NOMO-1 treated with dmso at 0.1 percent for 144 hours (cell line): ENCODE measurements at regions not wholly inside any gene's neighbourhood (a gene's known extent, or its start where the extent isn't known, plus 50 kb on each side); places are given as distances from the start of the nearest gene placed in this dataset.
"Not testable (repeated sequence)": the region's sequence is repeated elsewhere in the genome, so short reads cannot be mapped to it uniquely, and the experiment has no call there.

Experiments used
- DNase-seq: peaks from one replicate; lab custom pipeline; 2025; ENCODE audit not compliant: unreplicated experiment; lab: John Stamatoyannopoulos, UW

- no peak for DNase-seq
Observed at GRCh38 chr18:43793910-43794309, 516.6 kb upstream of the SYT4 start.

GRCh38 chr18:43794363-43794762 lies 517.1 kb upstream of the SYT4 start:
- no peak for DNase-seq

GRCh38 chr18:43797347-43797746 lies 520.1 kb upstream of the SYT4 start:
- no peak for DNase-seq

GRCh38 chr18:43800584-43800983 lies 523.3 kb upstream of the SYT4 start:
- DNase-seq: no peak

DNA sequence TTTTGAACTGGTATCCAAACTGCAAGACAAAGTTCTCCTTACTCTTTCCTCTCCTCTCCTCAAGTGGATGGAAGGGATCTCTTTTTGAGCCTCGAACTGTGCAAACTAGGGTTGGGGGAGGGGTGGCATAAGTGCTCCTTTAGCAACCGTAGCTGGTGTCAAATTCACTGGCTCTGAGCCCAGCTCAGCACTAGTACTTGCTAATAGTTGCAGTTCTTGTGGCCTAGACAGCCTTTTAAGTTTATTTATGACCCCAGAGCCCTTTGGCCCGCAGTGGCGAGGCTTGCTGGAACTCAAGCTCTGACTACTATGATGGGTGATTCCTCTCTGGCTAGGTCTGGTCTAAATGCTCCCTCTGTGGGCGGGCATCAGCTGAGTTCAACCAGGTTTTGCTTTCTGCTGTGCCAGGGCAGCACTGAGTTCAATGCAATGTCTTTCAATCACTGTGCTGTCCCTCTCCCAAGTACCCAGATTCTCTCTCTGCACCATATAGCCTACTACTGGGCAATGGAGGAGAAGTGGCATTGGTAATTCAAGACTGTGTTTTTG lies 528.4 kb upstream of the SYT4 start:
- DNase-seq: no peak

GRCh38 chr18:43812627-43813026 lies 535.3 kb upstream of the SYT4 start:
- no peak for DNase-seq

DNA sequence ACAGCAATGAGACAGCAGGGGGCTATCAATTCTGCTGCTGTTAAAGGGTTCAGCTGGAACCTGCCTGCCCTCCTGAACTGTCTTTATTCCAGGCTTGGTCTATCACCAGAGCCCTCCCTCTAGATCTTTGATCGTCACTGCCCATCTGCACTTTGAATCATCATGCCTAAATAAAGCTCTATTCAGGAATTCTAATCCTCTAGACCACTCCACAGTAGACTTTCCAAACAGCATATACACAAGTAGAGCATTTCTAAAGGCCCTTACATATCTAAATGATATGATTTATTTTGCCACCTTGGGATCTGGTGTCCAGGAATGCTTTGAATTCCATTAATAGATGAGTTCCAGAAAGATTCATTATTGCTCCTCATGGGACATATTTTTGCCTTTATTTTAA lies 542.1 kb upstream of the SYT4 start:
- no peak for DNase-seq

GRCh38 chr18:43819873-43820272 lies 542.6 kb upstream of the SYT4 start:
- DNase-seq: no peak

- no peak for DNase-seq
Observed at GRCh38 chr18:43825768-43826167, 548.5 kb upstream of the SYT4 start.

DNA sequence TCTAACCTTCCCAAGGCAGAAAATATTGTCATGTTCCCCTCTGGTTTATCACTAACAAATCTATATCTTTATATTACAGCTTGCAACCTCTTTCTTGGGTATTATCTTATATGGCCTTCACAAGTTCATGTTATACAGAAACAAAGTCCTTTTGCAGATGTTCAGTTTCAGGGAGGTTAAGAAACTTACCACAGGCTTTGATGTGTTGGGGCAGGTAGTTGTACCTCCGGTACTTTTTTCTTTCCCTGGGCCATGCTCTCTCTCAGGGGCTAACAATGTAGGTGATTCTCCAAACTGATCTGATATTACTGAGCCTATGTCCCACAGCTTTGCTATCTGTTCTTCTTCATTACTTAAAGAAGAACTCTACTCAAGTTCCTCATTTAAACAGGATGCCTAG lies 548.9 kb upstream of the SYT4 start:
- DNase-seq: no peak

GRCh38 chr18:43827311-43827710 lies 550.0 kb upstream of the SYT4 start:
- no peak for DNase-seq

DNA sequence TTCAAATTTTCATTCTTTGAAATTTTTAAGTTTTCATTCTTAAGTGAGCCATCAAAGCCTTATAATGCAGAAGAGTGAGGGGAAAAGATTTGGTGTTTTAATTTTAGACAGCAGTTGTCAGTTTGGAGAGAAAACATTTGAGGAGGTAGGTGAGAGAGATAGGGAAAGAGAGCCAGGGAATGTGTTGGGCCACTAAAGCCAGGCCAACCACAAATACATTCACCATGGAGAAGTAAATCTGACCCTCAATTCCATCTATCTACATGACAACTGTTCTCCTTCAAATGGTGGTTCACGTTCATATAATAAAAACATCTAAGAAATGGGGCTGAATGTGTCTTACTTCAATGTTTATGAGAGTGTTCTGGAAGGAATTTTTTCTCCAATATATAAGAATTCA lies 553.0 kb upstream of the SYT4 start:
- no peak for DNase-seq

- DNase-seq: no peak
Observed at GRCh38 chr18:43830947-43831346, 553.7 kb upstream of the SYT4 start.

DNA sequence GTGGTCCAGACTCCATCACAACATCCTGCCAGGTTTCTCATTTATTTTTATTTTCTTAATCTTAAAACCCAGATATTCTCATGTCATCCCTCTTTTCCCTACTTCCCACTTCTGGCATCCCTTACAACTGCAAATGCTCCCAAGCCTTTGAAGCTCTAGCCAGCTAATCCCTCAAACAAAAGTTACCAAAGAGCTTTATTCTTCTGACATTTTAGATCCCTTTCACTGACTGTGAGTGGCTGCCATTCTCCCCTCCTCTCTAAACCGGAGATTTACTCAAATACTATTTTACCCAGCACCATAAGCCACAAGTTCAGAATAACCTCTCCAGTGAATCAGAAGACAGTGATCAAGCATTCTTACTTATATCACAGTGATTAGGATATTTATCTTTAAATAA lies 569.0 kb upstream of the SYT4 start:
- DNase-seq: no peak

DNA sequence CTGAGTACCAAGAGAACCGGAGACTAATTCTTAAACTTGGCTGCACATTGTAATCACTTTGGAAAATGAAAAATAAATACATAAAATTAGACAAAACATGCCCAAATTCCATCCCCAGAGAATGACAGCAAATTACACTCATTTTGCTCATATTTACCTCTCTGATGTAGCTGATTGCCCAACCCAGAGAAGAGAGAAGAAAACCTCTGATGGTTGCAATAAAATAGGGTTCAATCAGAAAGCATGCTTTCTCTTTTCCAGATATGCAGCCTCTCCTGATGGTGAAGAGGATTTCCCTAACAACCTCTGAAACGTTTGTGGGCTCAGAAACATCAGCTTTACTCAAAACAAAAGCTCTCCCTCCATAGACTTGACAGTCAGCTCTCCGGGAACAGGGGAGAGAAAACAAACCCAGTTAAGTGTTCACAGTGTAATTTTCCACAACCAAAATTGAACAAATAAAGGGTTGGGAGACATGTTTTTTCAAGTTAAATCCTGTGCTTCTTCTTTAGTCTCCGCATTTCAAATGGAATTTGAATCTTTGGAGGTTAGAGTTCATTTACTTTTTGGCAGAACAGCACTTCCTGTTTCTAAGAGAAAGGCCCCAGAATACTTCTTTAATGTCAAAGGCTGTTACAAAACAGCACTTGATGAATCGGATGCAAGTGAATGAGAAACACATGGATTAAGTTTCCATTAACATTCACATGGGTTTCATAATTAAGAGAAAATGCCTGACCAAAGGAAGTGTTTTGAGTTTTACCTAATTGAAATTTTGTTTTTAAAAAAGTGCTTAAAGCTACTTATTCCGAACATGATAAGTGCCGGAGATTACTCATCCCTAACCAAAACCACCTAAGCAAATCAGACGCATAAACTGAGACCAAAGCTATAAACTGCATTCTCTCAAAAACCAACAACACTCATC lies 570.1 kb upstream of the SYT4 start:
- no peak for DNase-seq

DNA sequence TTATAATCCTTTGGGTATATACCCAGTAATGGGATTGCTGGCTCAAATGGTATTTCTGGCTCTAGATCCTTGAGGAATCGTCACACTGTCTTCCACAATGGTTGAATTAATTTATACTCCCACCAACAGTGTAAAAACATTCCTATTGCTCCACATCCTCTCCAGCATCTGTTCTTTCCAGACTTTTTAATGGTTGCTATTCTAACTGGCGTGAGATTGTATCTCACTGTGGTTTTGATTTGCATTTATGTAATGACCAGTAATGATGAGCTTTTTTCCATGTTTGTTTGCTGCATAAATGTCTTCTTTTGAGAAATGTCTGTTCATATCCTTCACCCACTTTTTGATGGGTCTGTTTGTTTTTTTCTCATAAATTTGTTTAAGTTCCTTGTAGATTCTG lies 572.5 kb upstream of the SYT4 start:
- DNase-seq: not testable (repeated sequence)

GRCh38 chr18:43855376-43855775 lies 578.1 kb upstream of the SYT4 start:
- DNase-seq: no peak

GRCh38 chr18:43863180-43863579 lies 585.9 kb upstream of the SYT4 start:
- no peak for DNase-seq

GRCh38 chr18:43866696-43867095 lies 589.4 kb upstream of the SYT4 start:
- no peak for DNase-seq

DNA sequence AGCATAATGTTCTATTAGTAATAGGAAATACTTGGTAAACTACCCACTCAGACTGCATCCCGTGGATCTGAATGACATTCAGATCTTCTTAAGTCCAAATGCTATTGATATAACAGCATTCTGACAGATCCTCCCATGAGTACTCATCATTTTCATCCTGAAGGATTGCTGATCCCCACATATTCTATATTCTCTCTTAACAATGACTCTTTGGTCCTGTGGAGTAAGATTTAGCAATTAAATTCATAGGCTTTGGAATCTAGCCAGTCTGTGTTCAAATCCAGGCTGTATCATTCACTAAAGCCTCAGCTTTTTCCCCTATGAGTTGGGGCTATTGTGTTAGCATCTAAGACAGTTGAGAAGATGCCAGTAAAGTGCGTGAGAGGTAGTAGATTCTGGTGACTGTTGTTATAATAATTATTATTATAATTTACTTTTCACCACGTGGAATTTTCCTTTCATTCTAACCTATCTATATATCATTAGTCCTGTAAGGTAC lies 591.3 kb upstream of the SYT4 start:
- no peak for DNase-seq

GRCh38 chr18:43869451-43870008 lies 592.2 kb upstream of the SYT4 start:
- no peak for DNase-seq

DNA sequence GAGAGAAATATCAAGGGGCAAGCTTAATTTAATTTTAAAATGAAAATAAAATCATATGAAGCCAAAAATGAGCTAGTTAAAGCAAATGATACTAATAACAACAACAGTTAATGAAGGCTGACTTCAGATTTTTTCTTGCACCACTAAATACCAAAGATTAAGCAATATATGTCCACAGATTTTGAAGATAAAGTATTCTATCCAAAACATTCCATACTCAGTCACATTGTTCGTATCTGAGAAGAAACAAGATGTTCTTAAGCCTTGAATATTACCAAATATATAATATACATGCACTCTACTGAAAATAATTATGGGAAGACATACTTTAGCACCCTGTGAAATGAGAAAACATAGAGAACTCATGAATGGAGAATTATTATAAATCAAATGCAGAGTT lies 593.3 kb upstream of the SYT4 start:
- DNase-seq: no peak
